Hepatocyte (in vitro differentiated cells): ENCODE measurements at regions not wholly inside any gene's neighbourhood (a gene's known extent, or its start where the extent isn't known, plus 50 kb on each side); places are given as distances from the start of the nearest gene placed in this dataset.
"Not testable (repeated sequence)": the region's sequence is repeated elsewhere in the genome, so short reads cannot be mapped to it uniquely, and the experiment has no call there.

ENCODE experiments used
- DNase-seq: peaks from one replicate; pipeline ENCODE4 v3.0.0-alpha.2; 2016; ENCODE audit warnings: low spot score
- H2AFZ ChIP-seq: fragments of 200-600 bp; sonication (generic); 2 replicates; pipeline ENCODE4 v1.6.0; 2016; ENCODE audit warnings: antibody characterized with exemption, mild to moderate bottlenecking
- H3K27ac ChIP-seq: fragments of 200-600 bp; sonication (generic); 2 replicates; pipeline ENCODE4 v1.5.1; 2016; ENCODE audit warnings: mild to moderate bottlenecking
- H3K27me3 ChIP-seq: fragments of 200-600 bp; sonication (generic); 2 replicates; pipeline ENCODE4 v1.6.1; 2016
- H3K36me3 ChIP-seq: fragments of 200-600 bp; sonication (generic); replicated peaks from 2 replicates; pipeline ENCODE4 v1.5.1; 2016; ENCODE audit warnings: low read depth; ENCODE audit not compliant: insufficient read depth
- H3K4me1 ChIP-seq: fragments of 200-600 bp; sonication (generic); 2 replicates; pipeline ENCODE4 v1.5.1; 2016; ENCODE audit warnings: mild to moderate bottlenecking, moderate library complexity; ENCODE audit not compliant: insufficient read depth
- H3K4me2 ChIP-seq: fragments of 200-600 bp; sonication (generic); 2 replicates; pipeline ENCODE4 v1.6.0; 2016
- H3K4me3 ChIP-seq: fragments of 200-600 bp; sonication (generic); 2 replicates; pipeline ENCODE4 v1.5.1; 2016; ENCODE audit warnings: mild to moderate bottlenecking
- H3K79me2 ChIP-seq: fragments of 200-600 bp; sonication (generic); 2 replicates; pipeline ENCODE4 v1.6.0; 2017; ENCODE audit warnings: mild to moderate bottlenecking
- H3K9me2 ChIP-seq: fragments of 200-600 bp; sonication (generic); replicated peaks from 2 replicates; pipeline ENCODE4 v1.6.0; 2017; ENCODE audit warnings: mild to moderate bottlenecking; ENCODE audit not compliant: insufficient read depth
- H3K9me3 ChIP-seq: fragments of 200-600 bp; sonication (generic); 2 replicates; pipeline ENCODE4 v1.5.1; 2016; ENCODE audit warnings: low read depth, mild to moderate bottlenecking
- H4K20me1 ChIP-seq: fragments of 200-600 bp; sonication (generic); 2 replicates; pipeline ENCODE4 v1.6.0; 2016; ENCODE audit warnings: mild to moderate bottlenecking; ENCODE audit not compliant: insufficient read depth, poor library complexity, severe bottlenecking
- EZH2 ChIP-seq: fragments of 200-600 bp; sonication (generic); IDR thresholded peaks from 2 replicates; pipeline ENCODE4 v1.6.1; 2016; ENCODE audit warnings: antibody characterized with exemption, mild to moderate bottlenecking, borderline replicate concordance
- EZH2phosphoT487 ChIP-seq: fragments of 200-600 bp; sonication (generic); IDR thresholded peaks from one replicate; pipeline ENCODE4 v1.6.1; 2018; ENCODE audit warnings: antibody characterized with exemption, mild to moderate bottlenecking, low read depth, moderate library complexity; ENCODE audit not compliant: unreplicated experiment, severe bottlenecking
- WGBS: methylation state at CpG from one replicate; pipeline ENCODE4 v1.1.6; 2016; ENCODE audit warnings: low lambda C conversion rate; ENCODE audit errors: missing lambda C conversion rate; 5-methylcytosine and 5-hydroxymethylcytosine counted together
- TF ChIP-seq, protein P1 (sequence below): fragments of 200-600 bp; sonication (generic); IDR thresholded peaks from 2 replicates; pipeline ENCODE4 v1.5.1; 2016; ENCODE audit warnings: antibody characterized with exemption, mild to moderate bottlenecking; ENCODE audit not compliant: poor library complexity

DNA sequence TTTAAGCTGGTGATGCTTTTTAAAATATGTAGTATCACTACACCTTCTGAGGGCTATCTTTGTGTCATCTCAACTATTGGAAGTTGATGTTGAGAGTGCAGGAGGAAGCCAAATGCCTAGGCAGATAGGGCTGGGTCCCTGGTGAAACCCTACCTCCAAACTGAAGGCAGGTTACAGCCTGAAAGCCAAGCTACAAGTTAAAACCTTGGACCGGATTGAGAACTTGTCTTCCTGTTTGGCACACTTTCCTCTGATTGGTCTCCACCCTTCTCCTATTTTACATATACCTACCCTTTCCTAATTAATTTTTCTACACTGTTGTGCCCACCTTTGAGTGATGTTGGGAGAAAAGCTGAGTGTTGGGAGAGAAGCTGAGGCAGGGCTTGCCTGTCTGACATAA lies 287.8 kb upstream of the CNTN5 start:
- H4K20me1 ChIP-seq = no peaks in the 10 kb centered on the region
- H3K27me3 ChIP-seq = no peaks in the 10 kb centered on the region
- H3K4me1 ChIP-seq = no peaks in the 10 kb centered on the region
- H3K4me2 ChIP-seq = no peak overlapping the region
- 96% methylated on average over 1 of the region's 1 CpG for WGBS
- no peak overlapping the region for H3K27ac ChIP-seq
- H3K79me2 ChIP-seq = no peaks in the 10 kb centered on the region
- no peaks in the 10 kb centered on the region for H3K9me2 ChIP-seq
- H2AFZ ChIP-seq = no peak overlapping the region
- TF ChIP-seq, protein P1, sequence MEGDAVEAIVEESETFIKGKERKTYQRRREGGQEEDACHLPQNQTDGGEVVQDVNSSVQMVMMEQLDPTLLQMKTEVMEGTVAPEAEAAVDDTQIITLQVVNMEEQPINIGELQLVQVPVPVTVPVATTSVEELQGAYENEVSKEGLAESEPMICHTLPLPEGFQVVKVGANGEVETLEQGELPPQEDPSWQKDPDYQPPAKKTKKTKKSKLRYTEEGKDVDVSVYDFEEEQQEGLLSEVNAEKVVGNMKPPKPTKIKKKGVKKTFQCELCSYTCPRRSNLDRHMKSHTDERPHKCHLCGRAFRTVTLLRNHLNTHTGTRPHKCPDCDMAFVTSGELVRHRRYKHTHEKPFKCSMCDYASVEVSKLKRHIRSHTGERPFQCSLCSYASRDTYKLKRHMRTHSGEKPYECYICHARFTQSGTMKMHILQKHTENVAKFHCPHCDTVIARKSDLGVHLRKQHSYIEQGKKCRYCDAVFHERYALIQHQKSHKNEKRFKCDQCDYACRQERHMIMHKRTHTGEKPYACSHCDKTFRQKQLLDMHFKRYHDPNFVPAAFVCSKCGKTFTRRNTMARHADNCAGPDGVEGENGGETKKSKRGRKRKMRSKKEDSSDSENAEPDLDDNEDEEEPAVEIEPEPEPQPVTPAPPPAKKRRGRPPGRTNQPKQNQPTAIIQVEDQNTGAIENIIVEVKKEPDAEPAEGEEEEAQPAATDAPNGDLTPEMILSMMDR = no peak
- TF ChIP-seq EZH2phosphoT487 = no peak
- no peak for TF ChIP-seq EZH2
- H3K4me3 ChIP-seq = no peak overlapping the region
- H3K36me3 ChIP-seq = no peaks in the 10 kb centered on the region
- H3K9me3 ChIP-seq = no peaks in the 10 kb centered on the region
- no peak for DNase-seq

DNA sequence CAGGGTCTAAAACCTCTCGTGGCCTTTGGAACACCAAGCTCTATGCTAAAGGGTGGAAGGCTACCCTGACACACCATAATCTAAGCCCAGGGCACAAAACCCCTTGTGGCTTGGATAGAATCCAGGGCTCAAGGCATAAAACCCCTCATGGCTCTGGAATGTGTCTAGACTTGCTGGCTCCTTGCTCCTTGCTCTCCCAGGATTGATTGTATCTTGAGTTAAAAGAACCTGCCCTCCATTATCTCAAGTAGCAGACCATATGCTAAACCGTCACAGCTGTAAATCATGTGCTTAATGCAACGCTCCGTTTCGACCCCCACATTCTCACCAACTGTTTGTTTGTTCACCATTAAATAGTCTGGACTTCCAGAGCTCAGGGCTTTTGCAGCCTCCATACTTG lies 287.4 kb upstream of the CNTN5 start:
- H3K4me2 ChIP-seq, H3K9me3 ChIP-seq, DNase-seq, H3K4me1 ChIP-seq, H3K4me3 ChIP-seq, H3K36me3 ChIP-seq, H2AFZ ChIP-seq, H3K79me2 ChIP-seq, H3K27ac ChIP-seq, H3K27me3 ChIP-seq, H4K20me1 ChIP-seq, H3K9me2 ChIP-seq: not testable (repeated sequence)
- 46% methylated on average over 5 of the region's 5 CpGs for WGBS

DNA sequence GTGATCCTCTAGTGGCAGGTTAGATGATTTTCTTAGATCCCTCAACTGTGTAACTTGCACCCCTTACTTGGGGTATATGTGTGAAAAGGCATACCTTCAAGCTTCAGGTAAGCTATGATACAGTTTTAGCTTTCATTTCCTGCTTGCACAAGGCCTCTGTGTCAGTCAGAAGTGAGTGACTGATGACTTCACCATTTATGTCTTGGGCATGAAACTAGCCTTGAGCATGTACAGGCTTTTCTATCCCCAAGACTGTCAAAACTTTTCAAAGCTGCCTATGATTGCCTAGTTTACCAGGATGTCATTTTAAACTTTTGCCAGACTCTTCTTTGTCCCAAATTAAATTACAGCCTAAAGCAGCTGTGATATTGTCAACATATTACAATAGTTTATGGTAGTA lies 286.1 kb upstream of the CNTN5 start:
- H3K4me1 ChIP-seq = no peaks in the 10 kb centered on the region
- no peaks in the 10 kb centered on the region for H3K27me3 ChIP-seq
- no peak for DNase-seq
- no peak for TF ChIP-seq EZH2
- TF ChIP-seq, protein P1 = no peak
- TF ChIP-seq EZH2phosphoT487 = no peak
- no peaks in the 10 kb centered on the region for H4K20me1 ChIP-seq
- H3K36me3 ChIP-seq = no peaks in the 10 kb centered on the region
- H2AFZ ChIP-seq = no peak overlapping the region
- no peak overlapping the region for H3K4me3 ChIP-seq
- H3K9me2 ChIP-seq = no peaks in the 10 kb centered on the region
- no peak overlapping the region for H3K27ac ChIP-seq
- no peaks in the 10 kb centered on the region for H3K9me3 ChIP-seq
- H3K4me2 ChIP-seq = no peak overlapping the region
- H3K79me2 ChIP-seq = no peaks in the 10 kb centered on the region

DNA sequence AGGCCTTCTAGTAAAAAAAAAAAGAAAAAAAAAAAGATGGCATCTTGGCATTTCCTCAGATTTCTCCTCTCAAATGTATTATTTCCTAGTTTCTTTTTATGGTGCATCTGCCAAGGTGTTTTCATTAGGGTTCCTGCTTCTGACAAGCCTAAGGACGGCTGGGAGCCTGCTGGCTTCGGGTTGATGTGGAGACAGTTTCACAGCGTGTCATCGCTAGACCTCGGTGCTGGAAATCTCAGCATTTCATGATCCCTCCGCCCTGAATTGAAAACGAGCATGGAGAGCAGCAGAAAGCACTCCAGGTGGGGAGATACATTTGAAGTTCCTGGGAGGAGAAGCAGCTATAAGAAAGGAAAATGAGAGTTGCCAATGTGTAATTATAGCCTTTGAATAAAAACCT lies 283.9 kb upstream of the CNTN5 start:
- TF ChIP-seq EZH2phosphoT487 = no peak
- no peak for TF ChIP-seq EZH2
- TF ChIP-seq, protein P1 = no peak
- Histone ChIP-seq H3K9me2 (no peaks in the 10 kb centered on the region), H3K4me3 (no peak overlapping the region), H3K4me1 (no peaks in the 10 kb centered on the region), H3K4me2 (no peak overlapping the region), H3K27ac (no peak overlapping the region), H3K36me3 (no peaks in the 10 kb centered on the region), H4K20me1 (no peaks in the 10 kb centered on the region), H2AFZ (no peak overlapping the region), H3K9me3 (no peaks in the 10 kb centered on the region), H3K79me2 (no peaks in the 10 kb centered on the region), H3K27me3 (no peaks in the 10 kb centered on the region)
- no peak for DNase-seq
- 81% methylated on average over 7 of the region's 7 CpGs for WGBS
